GM12878 (cell line): ENCODE measurements at regions not wholly inside any gene's neighbourhood (a gene's known extent, or its start where the extent isn't known, plus 50 kb on each side); places are given as distances from the start of the nearest gene placed in this dataset.
"Not testable (repeated sequence)": the region's sequence is repeated elsewhere in the genome, so short reads cannot be mapped to it uniquely, and the experiment has no call there.

ENCODE experiments used
- ATAC-seq: fragments of 200-7000 bp; cut with Tn5 transposase; 3 replicates; pipeline ENCODE4 v1.9.1; 2020; ENCODE audit warnings: mild to moderate bottlenecking, moderate library complexity
- BruUV-seq: library from RNA; stranded (reverse); fragments of 400-500 nt; replicated peaks from 2 replicates; lab custom pipeline; 2021; lab: Mats Ljungman, UMichigan
- CTCF ChIA-PET: fragments of 300-600 bp; sonication (Branson Sonifier 250); formaldehyde crosslinking; extraction: SDS; loops from one replicate; lab custom pipeline; 2021; ENCODE audit warnings: inconsistent platforms; lab: Yijun Ruan, JAX
- POLR2A ChIA-PET: fragments of 350-600 bp; formaldehyde crosslinking; extraction: SDS; loops from one replicate; lab custom pipeline; 2021; ENCODE audit warnings: inconsistent platforms; lab: Charles Lee
- RAD21 ChIA-PET: fragments of 300-600 bp; sonication (Branson Sonifier 250); formaldehyde crosslinking; loops from one replicate; lab custom pipeline; 2023; ENCODE audit warnings: antibody characterized with exemption; ENCODE audit not compliant: unreplicated experiment; lab: Charles Lee
- SMC1A ChIA-PET: fragments of 300-600 bp; sonication (Branson Sonifier 250); formaldehyde crosslinking; loops from one replicate; lab custom pipeline; 2023; ENCODE audit not compliant: unreplicated experiment, uncharacterized antibody; lab: Charles Lee
- DNase-seq: peaks from one replicate; pipeline ENCODE4 v3.0.0-alpha.2; 2011; ENCODE audit warnings: low read depth, low spot score
- FAIRE-seq: peaks from 3 replicates; lab custom pipeline; 2011; peaks lifted over from hg19 to GRCh38; lab: Jason Lieb, UNC
- H2AFZ ChIP-seq: 2 replicates; pipeline ENCODE4 v1.6.0; 2011; ENCODE audit warnings: low read depth, low read length, control low read depth; ENCODE audit not compliant: control insufficient read depth
- H3K27ac ChIP-seq: 2 replicates; pipeline ENCODE4 v1.5.1; 2011; ENCODE audit warnings: control low read depth; ENCODE audit not compliant: control insufficient read depth, insufficient read depth
- H3K27me3 ChIP-seq, 2 experiments: replicated peaks in 1 of 2; 2 replicates each; pipeline versions ENCODE4 v1.6.0 to v1.6.1; 2011; ENCODE audit warnings: low read length in 1 of 2; ENCODE audit not compliant: control insufficient read depth in 2 of 2, insufficient read depth in 2 of 2
- H3K36me3 ChIP-seq, 2 experiments: 2 replicates each; pipeline ENCODE4 v1.5.1; 2011; ENCODE audit warnings: low read length in 1 of 2; ENCODE audit not compliant: control insufficient read depth in 2 of 2, insufficient read depth in 2 of 2
- H3K4me1 ChIP-seq: 2 replicates; pipeline ENCODE4 v1.6.1; 2011; ENCODE audit warnings: mild to moderate bottlenecking, low read length, moderate library complexity, mixed read lengths; ENCODE audit not compliant: control insufficient read depth, insufficient read depth
- H3K4me2 ChIP-seq: 2 replicates; pipeline ENCODE4 v1.6.0; 2011; ENCODE audit warnings: control low read depth; ENCODE audit not compliant: control insufficient read depth, insufficient read depth
- H3K4me3 ChIP-seq: fragments of 200-600 bp; sonication (generic); 2 replicates; pipeline ENCODE4 v1.5.1; 2016
- H3K79me2 ChIP-seq: 2 replicates; pipeline ENCODE4 v1.6.0; 2011; ENCODE audit warnings: low read length; ENCODE audit not compliant: control insufficient read depth, insufficient read depth
- H3K9ac ChIP-seq: 2 replicates; pipeline ENCODE4 v1.8.0; 2011; ENCODE audit warnings: low read length, control low read depth, mixed read lengths; ENCODE audit not compliant: control insufficient read depth, insufficient read depth
- H3K9me3 ChIP-seq: replicated peaks from 3 replicates; pipeline ENCODE4 v1.5.1; 2011; ENCODE audit warnings: mild to moderate bottlenecking, low read length; ENCODE audit not compliant: control insufficient read depth, insufficient read depth
- H4K20me1 ChIP-seq: 2 replicates; pipeline ENCODE4 v1.6.0; 2011; ENCODE audit not compliant: control insufficient read depth, insufficient read depth
- WGBS: methylation state at CpG from one replicate; pipeline ENCODE4 v1.1.6; 2016; ENCODE audit warnings: low lambda C conversion rate; ENCODE audit not compliant: insufficient replicate concordance, insufficient coverage; ENCODE audit errors: missing lambda C conversion rate; 5-methylcytosine and 5-hydroxymethylcytosine counted together
- in situ Hi-C: fragments of 300-500 bp; cut with MboI; formaldehyde crosslinking; loops from 9 replicates; pipeline ENCODE4 v1.14.3; 2018; ENCODE audit warnings: mixed read lengths
- intact Hi-C: fragments of 100-400 bp; cut with micrococcal nuclease; formaldehyde crosslinking; loops from one replicate; pipeline ENCODE4 v1.14.2; 2022; ENCODE audit not compliant: unreplicated experiment

DNA sequence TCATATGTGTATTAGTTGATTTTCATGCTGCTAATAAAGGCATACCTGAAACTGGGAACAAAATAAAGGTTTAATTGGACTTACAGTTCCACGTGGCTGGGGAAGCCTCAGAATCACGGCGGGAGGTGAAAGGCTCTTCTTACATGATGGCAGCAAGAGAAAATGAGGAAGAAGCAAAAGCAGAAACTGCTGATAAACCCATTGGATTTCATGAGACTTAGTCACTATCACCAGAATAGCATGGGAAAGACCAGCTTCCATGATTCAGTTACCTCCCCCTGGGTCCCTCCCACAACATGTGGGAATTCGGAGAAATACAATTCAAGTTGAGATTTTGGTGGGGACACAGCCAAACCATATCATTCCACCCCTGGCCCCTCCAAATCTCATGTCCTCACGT is 633.4 kb downstream of the MID1IP1 start:
- WGBS = 47% methylated on average over 5 of the region's 5 CpGs
- H3K9me3 ChIP-seq, H3K4me1 ChIP-seq, CTCF ChIA-PET, H2AFZ ChIP-seq, H3K9ac ChIP-seq, H4K20me1 ChIP-seq, ATAC-seq, H3K4me3 ChIP-seq, H3K4me2 ChIP-seq, H3K27me3 ChIP-seq, in situ Hi-C loops, H3K79me2 ChIP-seq, intact Hi-C loops, FAIRE-seq, RAD21 ChIA-PET, H3K27ac ChIP-seq, POLR2A ChIA-PET, BruUV-seq, H3K36me3 ChIP-seq, SMC1A ChIA-PET, DNase-seq: not testable (repeated sequence)

DNA sequence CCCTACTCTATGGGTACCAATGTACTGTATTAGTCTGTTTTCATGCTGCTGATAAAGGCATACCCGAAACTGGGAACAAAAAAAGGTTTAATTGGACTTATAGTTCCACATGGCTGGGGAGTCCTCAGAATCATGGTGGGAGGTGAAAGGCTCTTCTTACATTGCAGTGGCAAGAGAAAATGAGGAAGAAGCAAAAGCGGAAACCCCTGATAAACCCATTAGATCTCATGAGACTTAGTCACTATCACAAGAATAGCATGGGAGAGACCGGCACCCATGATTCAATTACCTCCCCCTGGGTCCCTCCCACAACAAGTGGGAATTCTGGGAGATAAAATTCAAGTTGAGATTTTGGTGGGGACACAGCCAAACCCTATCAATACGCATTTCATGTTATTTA is 635.3 kb downstream of the MID1IP1 start:
- intact Hi-C loops, SMC1A ChIA-PET, H3K9me3 ChIP-seq, in situ Hi-C loops, H2AFZ ChIP-seq, ATAC-seq, H3K4me2 ChIP-seq, H3K9ac ChIP-seq, POLR2A ChIA-PET, H3K27me3 ChIP-seq, H3K79me2 ChIP-seq, H4K20me1 ChIP-seq, FAIRE-seq, H3K36me3 ChIP-seq, BruUV-seq, H3K4me3 ChIP-seq, H3K27ac ChIP-seq, RAD21 ChIA-PET, DNase-seq: not testable (repeated sequence)
- H3K4me1 ChIP-seq = peaks cover 12% of the 10 kb centered on the region
- 20% methylated on average over 4 of the region's 4 CpGs for WGBS
- CTCF ChIA-PET = interaction anchor here (1.0 to 1.1 kb wide), 2 partner anchors 9 kb away, joined by 3 to 4 read pairs; no protein-coding TSS in a partner anchor
